ENCODE measurements at regions not wholly inside any gene's neighbourhood (a gene's known extent, or its start where the extent isn't known, plus 50 kb on each side); places are given as distances from the start of the nearest gene placed in this dataset.

- TF ChIP-seq, protein P1, sequence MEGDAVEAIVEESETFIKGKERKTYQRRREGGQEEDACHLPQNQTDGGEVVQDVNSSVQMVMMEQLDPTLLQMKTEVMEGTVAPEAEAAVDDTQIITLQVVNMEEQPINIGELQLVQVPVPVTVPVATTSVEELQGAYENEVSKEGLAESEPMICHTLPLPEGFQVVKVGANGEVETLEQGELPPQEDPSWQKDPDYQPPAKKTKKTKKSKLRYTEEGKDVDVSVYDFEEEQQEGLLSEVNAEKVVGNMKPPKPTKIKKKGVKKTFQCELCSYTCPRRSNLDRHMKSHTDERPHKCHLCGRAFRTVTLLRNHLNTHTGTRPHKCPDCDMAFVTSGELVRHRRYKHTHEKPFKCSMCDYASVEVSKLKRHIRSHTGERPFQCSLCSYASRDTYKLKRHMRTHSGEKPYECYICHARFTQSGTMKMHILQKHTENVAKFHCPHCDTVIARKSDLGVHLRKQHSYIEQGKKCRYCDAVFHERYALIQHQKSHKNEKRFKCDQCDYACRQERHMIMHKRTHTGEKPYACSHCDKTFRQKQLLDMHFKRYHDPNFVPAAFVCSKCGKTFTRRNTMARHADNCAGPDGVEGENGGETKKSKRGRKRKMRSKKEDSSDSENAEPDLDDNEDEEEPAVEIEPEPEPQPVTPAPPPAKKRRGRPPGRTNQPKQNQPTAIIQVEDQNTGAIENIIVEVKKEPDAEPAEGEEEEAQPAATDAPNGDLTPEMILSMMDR (IDR thresholded peaks at IDR 0.05; ENCODE audit: low read depth, low read length, missing control alignments), result no peak
- no peak overlapping the region for H3K4me3 ChIP-seq (ENCODE audit: low read depth, low read length)
- DNase-seq (ENCODE audit: low read depth), result no peak
Measured at GRCh38 chr3:118791246-118791645, 243.4 kb downstream of the IGSF11 start.

- no peak for DNase-seq (ENCODE audit: low read depth)
- TF ChIP-seq, protein P1 (IDR thresholded peaks at IDR 0.05; ENCODE audit: low read depth, low read length, missing control alignments), result no peak
- H3K4me3 ChIP-seq (ENCODE audit: low read depth, low read length), result no peak overlapping the region
Measured at GRCh38 chr3:118792191-118792590, 242.5 kb downstream of the IGSF11 start.

DNA sequence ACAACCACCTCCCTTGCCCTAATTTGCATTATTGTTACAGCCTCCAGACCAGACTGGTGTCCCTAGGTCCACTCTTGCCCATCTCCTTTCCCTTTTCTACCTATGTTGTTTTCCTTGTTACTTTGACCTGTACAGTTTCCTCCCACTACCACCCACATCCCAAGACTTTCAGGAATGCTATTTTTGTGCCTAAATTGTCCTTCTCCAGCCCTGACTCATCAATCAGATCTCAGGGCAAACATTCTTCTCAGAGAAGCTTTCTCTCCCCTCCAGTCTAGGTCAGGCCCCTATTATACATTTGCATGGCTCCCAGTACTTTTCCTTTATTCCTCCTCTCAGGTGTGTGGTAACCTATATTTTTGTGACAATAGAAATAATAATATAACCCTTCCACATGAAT lies 241.5 kb downstream of the IGSF11 start:
- TF ChIP-seq, protein P1 (IDR thresholded peaks at IDR 0.05; ENCODE audit: low read depth, low read length, missing control alignments), result no peak
- H3K4me3 ChIP-seq (ENCODE audit: low read depth, low read length), result no peak overlapping the region
- no peak for DNase-seq (ENCODE audit: low read depth)

- TF ChIP-seq, protein P1 (IDR thresholded peaks at IDR 0.05; ENCODE audit: low read depth, low read length, missing control alignments), result no peak
- DNase-seq (ENCODE audit: low read depth), result no peak
- no peak overlapping the region for H3K4me3 ChIP-seq (ENCODE audit: low read depth, low read length)
Measured at GRCh38 chr3:118799303-118799702, 235.3 kb downstream of the IGSF11 start.

- no peak for DNase-seq (ENCODE audit: low read depth)
- TF ChIP-seq, protein P1 (IDR thresholded peaks at IDR 0.05; ENCODE audit: low read depth, low read length, missing control alignments), result no peak
- H3K4me3 ChIP-seq (ENCODE audit: low read depth, low read length), result no peak overlapping the region
Measured at GRCh38 chr3:118801899-118802298, 232.7 kb downstream of the IGSF11 start.

DNA sequence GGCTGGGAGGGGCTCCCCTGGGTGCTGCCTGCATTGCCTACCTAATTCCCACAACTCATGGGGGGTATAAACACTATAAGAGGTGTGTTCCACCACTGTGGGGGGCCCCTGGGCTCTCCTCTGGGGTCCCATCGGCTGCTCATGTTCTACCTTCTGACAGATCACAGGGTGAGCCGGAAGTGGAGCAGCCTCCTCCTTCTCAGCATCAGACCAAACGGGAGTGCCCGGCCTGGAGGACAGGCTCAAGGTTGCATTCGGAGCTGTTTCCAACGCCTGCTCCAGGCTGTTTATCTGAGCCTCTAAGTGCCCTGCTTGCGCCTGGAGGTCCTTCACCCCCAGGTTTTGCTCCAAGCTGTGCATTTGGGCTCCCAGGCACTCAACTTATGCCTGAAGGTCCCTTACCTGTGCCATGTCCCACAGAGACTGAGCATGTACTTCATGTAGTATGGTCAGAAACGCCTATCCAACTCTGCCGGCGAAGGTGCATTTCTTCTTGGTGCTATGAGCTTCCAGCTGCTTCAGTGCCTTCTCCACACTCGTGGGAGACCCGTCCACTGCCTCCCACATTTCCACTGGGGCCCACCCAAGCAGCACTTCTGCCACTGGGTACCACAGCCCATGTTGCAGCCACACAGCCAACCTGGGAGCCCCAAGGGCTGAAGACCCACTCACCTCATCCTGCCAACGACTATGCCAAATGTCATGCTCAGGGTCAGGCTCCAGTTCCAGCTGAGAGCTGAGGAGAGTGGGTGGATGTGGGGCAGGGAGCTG lies 232.1 kb downstream of the IGSF11 start:
- H3K4me3 ChIP-seq (ENCODE audit: low read depth, low read length), result no peak overlapping the region
- DNase-seq (ENCODE audit: low read depth), result no peak
- TF ChIP-seq, protein P1 (IDR thresholded peaks at IDR 0.05; ENCODE audit: low read depth, low read length, missing control alignments), result no peak

DNA sequence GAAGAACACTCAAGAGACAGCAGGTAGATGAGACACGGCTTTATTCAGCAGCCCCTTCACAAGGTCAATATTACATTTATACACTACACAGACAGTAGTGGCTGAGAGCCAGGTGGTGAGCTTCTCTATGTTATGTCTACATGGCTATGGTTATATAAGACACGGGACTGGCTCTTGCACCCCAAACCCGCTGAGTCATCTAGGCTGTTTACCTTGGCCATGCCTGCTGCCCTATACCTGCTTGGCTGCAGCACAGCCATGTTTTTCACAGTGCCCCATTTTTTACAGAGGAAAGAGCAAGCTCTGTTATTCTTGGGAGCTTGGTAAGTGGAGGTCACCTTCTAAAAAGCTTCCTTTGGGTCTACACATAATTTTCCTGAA lies 231.6 kb downstream of the IGSF11 start:
- TF ChIP-seq, protein P1 (IDR thresholded peaks at IDR 0.05; ENCODE audit: low read depth, low read length, missing control alignments), result no peak
- no peak for DNase-seq (ENCODE audit: low read depth)
- no peak overlapping the region for H3K4me3 ChIP-seq (ENCODE audit: low read depth, low read length)

Data from GM12864 (cell line).